Adrenal gland (tissue), 9 donors: ENCODE measurements at regions not wholly inside any gene's neighbourhood (a gene's known extent, or its start where the extent isn't known, plus 50 kb on each side); places are given as distances from the start of the nearest gene placed in this dataset.

Experiments
- DNase-seq, 7 donors: peaks; one replicate each; pipeline ENCODE4 v3.0.0-alpha.2; 2019 to 2020
- H3K27ac ChIP-seq, 5 donors: fragments of 200-600 bp; sonication (generic) in 4 of 5; 1 replicate in 3 of 5; 2 replicates in 2 of 5; pipeline versions ENCODE4 v1.5.1 to v1.8.0; 2016 to 2020; ENCODE audit warnings: mild to moderate bottlenecking in 1 of 5
- H3K27me3 ChIP-seq: fragments of 200-600 bp; 2 replicates; pipeline ENCODE4 v1.8.0; 2021
- H3K36me3 ChIP-seq, 2 donors: fragments of 200-600 bp; replicated peaks in 1 of 2; 1 replicate in 1 of 2; 2 replicates in 1 of 2; pipeline versions ENCODE4 v1.5.1 to v1.8.0; 2018 to 2022
- H3K4me1 ChIP-seq, 2 donors: fragments of 200-600 bp; replicated peaks in 1 of 2; 1 replicate in 1 of 2; 2 replicates in 1 of 2; pipeline versions ENCODE4 v1.5.1 to v1.8.0; 2018 to 2021
- H3K4me3 ChIP-seq, 4 donors: fragments of 200-600 bp; sonication (generic) in 3 of 4; one replicate each; pipeline ENCODE4 v1.5.1; 2016 to 2018
- H3K9me3 ChIP-seq, 3 donors: fragments of 200-600 bp; sonication (generic) in 1 of 3; replicated peaks in 1 of 3; 1 replicate in 2 of 3; 2 replicates in 1 of 3; pipeline versions ENCODE4 v1.5.1 to v1.8.0; 2016 to 2021
- POLR2A ChIP-seq, 2 donors: fragments of 450-650 bp; IDR thresholded peaks; one replicate each; pipeline ENCODE4 v1.6.1; 2017; ENCODE audit warnings: antibody characterized with exemption in 2 of 2, mild to moderate bottlenecking in 2 of 2, moderate library complexity in 1 of 2
- WGBS, 4 donors: extraction: QIAGEN DNeasy Blood & Tissue Kit in 2 of 4; methylation state at CpG; one replicate each; pipeline versions ENCODE4 v1.1.5 to v1.1.7; 2013 to 2017; 5-methylcytosine and 5-hydroxymethylcytosine counted together
- intact Hi-C, 2 donors: fragments of 100-400 bp; cut with DNase I; formaldehyde crosslinking; loops; one replicate each; pipeline versions ENCODE4 v1.14.1 to v1.15.0; 2022 to 2023
- TF ChIP-seq, protein P1 (sequence below), 6 experiments: fragments of 450-650 bp in 4 of 6; fragments of 200-600 bp in 2 of 6; sonication (generic) in 1 of 6; IDR thresholded peaks; 1 replicate in 5 of 6; 2 replicates in 1 of 6; pipeline versions ENCODE4 v1.5.1 to v1.8.0; 2016 to 2021; ENCODE audit warnings: antibody characterized with exemption in 6 of 6, mild to moderate bottlenecking in 2 of 6, moderate library complexity in 1 of 6
- donor health status: healthy with polysubstance abuse.
- donor health status: Bipolar disorder and iron deficiency.
- donor health status: DM: yes; HTN: yes; CAD: no.
- donor health status: DM: no; HTN: no; CAD: no.
- donor health status: DM: no; HTN: no; CAD: no.

DNA sequence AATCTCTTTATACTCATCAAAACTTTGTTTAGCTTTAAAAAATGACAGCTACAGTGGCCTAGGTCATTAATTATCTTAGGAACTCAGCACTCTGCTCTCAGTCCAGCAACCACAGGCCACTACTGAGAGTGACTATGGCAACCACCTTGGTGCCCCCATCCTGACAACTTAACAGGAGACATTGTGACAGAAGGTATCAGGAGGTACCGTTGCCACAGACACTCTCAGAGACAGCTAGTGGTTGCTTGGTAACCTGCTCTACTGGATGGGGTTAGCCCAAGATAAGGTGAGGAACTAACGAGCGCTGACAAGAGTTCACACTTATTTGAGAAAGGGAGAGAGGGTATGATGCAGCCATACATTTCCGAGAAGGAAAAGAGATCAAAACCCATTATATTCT, 76.1 kb upstream of the TFAP2D start:
- Histone ChIP-seq H3K36me3 (no peaks in the 10 kb centered on the region), H3K4me3 (no peak overlapping the region), H3K9me3 (no peaks in the 10 kb centered on the region), H3K4me1 (no peaks in the 10 kb centered on the region), H3K27ac (no peak overlapping the region), H3K27me3 (no peaks in the 10 kb centered on the region)
- no peak for DNase-seq
- no peak for TF ChIP-seq POLR2A (IDR thresholded peaks at IDR 0.05)
- TF ChIP-seq, protein P1, sequence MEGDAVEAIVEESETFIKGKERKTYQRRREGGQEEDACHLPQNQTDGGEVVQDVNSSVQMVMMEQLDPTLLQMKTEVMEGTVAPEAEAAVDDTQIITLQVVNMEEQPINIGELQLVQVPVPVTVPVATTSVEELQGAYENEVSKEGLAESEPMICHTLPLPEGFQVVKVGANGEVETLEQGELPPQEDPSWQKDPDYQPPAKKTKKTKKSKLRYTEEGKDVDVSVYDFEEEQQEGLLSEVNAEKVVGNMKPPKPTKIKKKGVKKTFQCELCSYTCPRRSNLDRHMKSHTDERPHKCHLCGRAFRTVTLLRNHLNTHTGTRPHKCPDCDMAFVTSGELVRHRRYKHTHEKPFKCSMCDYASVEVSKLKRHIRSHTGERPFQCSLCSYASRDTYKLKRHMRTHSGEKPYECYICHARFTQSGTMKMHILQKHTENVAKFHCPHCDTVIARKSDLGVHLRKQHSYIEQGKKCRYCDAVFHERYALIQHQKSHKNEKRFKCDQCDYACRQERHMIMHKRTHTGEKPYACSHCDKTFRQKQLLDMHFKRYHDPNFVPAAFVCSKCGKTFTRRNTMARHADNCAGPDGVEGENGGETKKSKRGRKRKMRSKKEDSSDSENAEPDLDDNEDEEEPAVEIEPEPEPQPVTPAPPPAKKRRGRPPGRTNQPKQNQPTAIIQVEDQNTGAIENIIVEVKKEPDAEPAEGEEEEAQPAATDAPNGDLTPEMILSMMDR (IDR thresholded peaks at IDR 0.05): no peak
- intact Hi-C loops: no loop called here
- WGBS, 4 donors: 27 to 53% (median 37%) methylated on average over 4 of the region's 4 CpGs

DNA sequence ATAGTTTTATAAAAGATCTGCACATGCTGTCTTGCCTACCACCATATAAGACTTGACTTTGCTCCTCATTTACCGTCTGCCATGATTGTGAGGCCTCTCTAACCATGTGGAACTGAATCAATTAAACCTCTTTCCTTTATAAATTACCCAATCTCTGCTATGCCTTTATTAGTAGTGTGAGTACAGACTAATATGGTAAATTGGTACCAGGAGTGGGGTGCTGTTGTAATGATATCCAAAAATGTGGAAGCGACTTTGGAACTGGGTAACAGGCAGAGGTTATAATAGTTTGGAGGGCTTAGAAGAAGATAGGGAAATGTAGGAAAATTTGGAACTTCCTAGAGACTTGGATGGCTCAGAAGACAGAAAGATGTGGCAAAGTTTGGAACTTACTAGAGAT, 64.2 kb upstream of the TFAP2D start:
- no peak overlapping the region for H3K27ac ChIP-seq
- H3K9me3 ChIP-seq: no peaks in the 10 kb centered on the region
- TF ChIP-seq, protein P1 (IDR thresholded peaks at IDR 0.05): no peak
- no peak for TF ChIP-seq POLR2A (IDR thresholded peaks at IDR 0.05)
- no peak overlapping the region for H3K4me3 ChIP-seq
- no peak for DNase-seq
- no peaks in the 10 kb centered on the region for H3K27me3 ChIP-seq
- intact Hi-C loops: no loop called here
- no peaks in the 10 kb centered on the region for H3K4me1 ChIP-seq
- WGBS, 4 donors: 90 to 93% (median 91%) methylated on average over 2 of the region's 2 CpGs
- no peaks in the 10 kb centered on the region for H3K36me3 ChIP-seq

DNA sequence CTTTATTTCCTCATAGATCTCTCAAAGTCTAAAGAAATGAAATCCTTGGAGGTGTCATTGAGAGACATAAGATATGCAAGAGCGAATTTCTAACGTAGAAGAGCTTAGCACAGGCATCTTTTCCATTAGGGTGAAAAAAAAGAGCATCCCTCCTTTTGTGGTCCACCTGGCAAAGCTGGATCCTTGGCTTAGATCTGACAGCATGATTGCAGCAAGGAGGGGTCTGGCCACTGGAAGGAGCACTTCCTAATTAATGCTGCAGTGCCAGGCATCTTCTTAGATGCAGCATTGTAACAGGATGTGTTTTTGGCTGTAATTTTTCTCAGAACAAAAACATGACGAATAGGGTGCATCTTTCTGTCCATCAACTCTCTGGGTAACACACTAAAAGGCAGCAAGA, 60.1 kb upstream of the TFAP2D start:
- no peak overlapping the region for H3K4me3 ChIP-seq
- no peak for DNase-seq
- TF ChIP-seq, protein P1 (IDR thresholded peaks at IDR 0.05): no peak
- no peak for TF ChIP-seq POLR2A (IDR thresholded peaks at IDR 0.05)
- no peaks in the 10 kb centered on the region for H3K9me3 ChIP-seq
- no peaks in the 10 kb centered on the region for H3K36me3 ChIP-seq
- no peak overlapping the region for H3K27ac ChIP-seq
- H3K27me3 ChIP-seq: no peaks in the 10 kb centered on the region
- intact Hi-C loops: no loop called here
- H3K4me1 ChIP-seq: no peaks in the 10 kb centered on the region
- WGBS, 4 donors: 68 to 70% (median 69%) methylated on average over 3 of the region's 3 CpGs

DNA sequence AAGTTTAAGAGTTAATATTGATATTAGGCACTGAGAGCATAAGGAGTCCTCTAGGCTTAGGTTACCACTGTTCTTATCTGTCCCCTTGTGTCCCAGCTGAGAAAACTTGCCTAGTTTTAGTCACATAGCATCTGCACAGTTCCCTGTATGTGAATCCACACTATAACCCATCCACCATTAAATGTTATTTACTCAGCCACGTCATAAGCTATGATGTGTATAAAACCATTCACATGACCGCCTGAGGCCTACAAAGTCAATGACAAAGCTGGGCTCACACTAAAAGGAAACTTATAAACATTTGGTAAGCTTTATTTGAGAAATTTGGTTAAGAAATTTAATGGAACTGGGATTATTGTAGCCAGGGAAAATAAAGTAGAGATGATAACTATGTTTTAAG, 59.2 kb upstream of the TFAP2D start:
- TF ChIP-seq, protein P1 (IDR thresholded peaks at IDR 0.05): no peak
- no peak for DNase-seq
- intact Hi-C loops: no loop called here
- Histone ChIP-seq H3K4me1 (no peaks in the 10 kb centered on the region), H3K27me3 (no peaks in the 10 kb centered on the region), H3K4me3 (no peak overlapping the region), H3K36me3 (no peaks in the 10 kb centered on the region), H3K9me3 (no peaks in the 10 kb centered on the region), H3K27ac (no peak overlapping the region)
- WGBS, 4 donors: 78 to 89% (median 80%) methylated on average over 2 of the region's 2 CpGs
